Stimulated activated memory B cell treated with anti-CD40 and anti-IgM and Interleukin-4, amounts not matched to agents 10 μg/mL and 1 μg/mL and 100 μg/mL, for 72 hours (primary cell): ENCODE measurements at regions not wholly inside any gene's neighbourhood (a gene's known extent, or its start where the extent isn't known, plus 50 kb on each side); places are given as distances from the start of the nearest gene placed in this dataset.

Source experiments
- ATAC-seq: fragments of 150-1000 bp; cut with Tn5 transposase; 2 replicates; pipeline ENCODE4 v1.10.0; 2021
- H3K27ac Mint-ChIP-seq: one replicate; pipeline ENCODE4 v1.8.0; 2022; ENCODE audit warnings: mild to moderate bottlenecking, mixed read lengths
- H3K27me3 Mint-ChIP-seq: one replicate; pipeline ENCODE4 v1.8.0; 2022; ENCODE audit warnings: mixed read lengths
- H3K36me3 Mint-ChIP-seq: one replicate; pipeline ENCODE4 v1.8.0; 2022; ENCODE audit warnings: mixed read lengths
- H3K4me1 Mint-ChIP-seq: one replicate; pipeline ENCODE4 v1.8.0; 2022; ENCODE audit warnings: mixed read lengths
- H3K4me3 Mint-ChIP-seq: one replicate; pipeline ENCODE4 v1.8.0; 2022; ENCODE audit warnings: mild to moderate bottlenecking, moderate library complexity, mixed read lengths
- H3K9me3 Mint-ChIP-seq: one replicate; pipeline ENCODE4 v1.8.0; 2022; ENCODE audit warnings: mixed read lengths

DNA sequence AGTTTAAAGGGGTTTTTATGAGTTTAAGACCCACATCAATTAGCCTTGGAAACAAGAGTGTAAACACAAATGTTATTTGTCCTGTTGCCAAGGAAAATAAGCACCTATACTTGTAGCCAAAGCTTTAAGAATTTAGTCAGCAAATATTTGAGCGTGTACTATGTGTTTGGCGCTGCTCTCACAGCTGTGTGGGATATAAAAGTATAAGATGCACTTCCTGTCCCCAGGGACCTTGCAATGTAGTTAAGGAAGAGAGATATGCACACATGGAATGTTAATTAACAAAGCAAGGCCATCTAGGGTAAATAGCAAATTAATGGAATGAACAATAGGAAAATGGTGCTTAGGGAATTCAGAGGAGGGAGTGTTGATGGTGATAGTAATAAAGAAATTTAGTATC is 134.9 kb upstream of the SRRM4 start:
- peaks cover 6% of the 10 kb centered on the region for H3K27me3 Mint-ChIP-seq
- no peak overlapping the region for H3K4me3 Mint-ChIP-seq

DNA sequence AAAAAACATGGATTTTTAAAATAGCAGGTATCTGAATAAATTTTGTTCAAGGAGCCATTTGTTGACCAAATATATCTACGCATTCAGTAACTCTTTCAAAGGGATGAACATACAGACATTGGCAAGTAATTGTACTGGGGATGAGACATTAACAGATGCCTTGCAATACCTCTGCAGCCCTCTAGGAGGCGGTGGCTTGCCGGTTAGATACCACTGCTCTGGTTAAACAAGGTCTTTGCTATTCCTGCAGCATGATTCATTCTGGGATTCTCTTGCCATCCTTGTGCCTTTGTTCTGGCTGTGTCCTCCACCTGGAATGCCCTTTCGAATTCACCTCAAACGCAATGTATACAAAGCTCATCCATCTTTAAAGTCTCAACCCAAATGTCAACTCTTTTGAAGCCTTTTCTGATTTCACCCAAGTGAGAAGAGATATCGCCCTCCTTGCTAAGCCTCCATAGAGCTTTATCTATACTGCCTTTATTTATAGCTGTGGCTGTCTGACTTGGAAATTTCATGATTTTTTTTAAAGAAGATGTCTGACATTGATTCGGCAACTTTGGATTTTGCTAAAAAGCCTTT is 131.0 kb upstream of the SRRM4 start:
- H3K4me1 Mint-ChIP-seq: no peaks in the 10 kb centered on the region

More for the DNA sequence above, 134.9 kb upstream of the SRRM4 start:
- H3K36me3 Mint-ChIP-seq: no peaks in the 10 kb centered on the region
- no peaks in the 10 kb centered on the region for H3K9me3 Mint-ChIP-seq
- H3K27ac Mint-ChIP-seq: no peak overlapping the region
- no peak for ATAC-seq
- no peaks in the 10 kb centered on the region for H3K4me1 Mint-ChIP-seq

DNA sequence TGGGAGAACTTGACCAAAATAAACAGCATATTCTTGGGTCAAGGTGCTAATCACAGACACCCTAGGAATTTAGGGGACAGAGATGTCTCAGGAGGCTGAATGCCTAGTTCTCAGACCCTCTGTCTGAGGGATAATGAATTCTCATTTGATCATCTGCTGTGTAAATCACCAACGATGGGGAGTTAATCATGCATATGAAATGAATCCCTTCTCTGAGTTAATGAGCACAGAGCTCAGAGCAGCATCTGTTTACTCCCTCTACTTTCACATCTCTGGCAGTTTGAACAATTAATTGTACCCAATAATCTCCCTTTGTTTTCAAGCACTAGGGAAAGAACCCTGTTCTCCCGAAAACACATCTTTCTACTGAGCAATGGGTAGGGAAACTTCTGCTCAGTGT is 129.4 kb upstream of the SRRM4 start:
- Mint-ChIP-seq H3K9me3 (peaks cover 2% of the 10 kb centered on the region), H3K4me3 (no peak overlapping the region), H3K4me1 (no peaks in the 10 kb centered on the region), H3K27me3 (peaks cover 15% of the 10 kb centered on the region), H3K36me3 (no peaks in the 10 kb centered on the region), H3K27ac (no peak overlapping the region)
- ATAC-seq: no peak

More for the DNA sequence above, 131.0 kb upstream of the SRRM4 start:
- ATAC-seq: no peak
- Mint-ChIP-seq H3K27me3 (peaks cover 15% of the 10 kb centered on the region), H3K27ac (no peak overlapping the region), H3K36me3 (no peaks in the 10 kb centered on the region), H3K9me3 (peaks cover 2% of the 10 kb centered on the region), H3K4me3 (no peak overlapping the region)

- Mint-ChIP-seq H3K36me3 (no peaks in the 10 kb centered on the region), H3K4me3 (no peak overlapping the region), H3K4me1 (no peaks in the 10 kb centered on the region), H3K27ac (no peak overlapping the region), H3K9me3 (peaks cover 2% of the 10 kb centered on the region), H3K27me3 (peaks cover 8% of the 10 kb centered on the region)
- no peak for ATAC-seq
Observed at GRCh38 chr12:118853634-118854033, 127.7 kb upstream of the SRRM4 start.

DNA sequence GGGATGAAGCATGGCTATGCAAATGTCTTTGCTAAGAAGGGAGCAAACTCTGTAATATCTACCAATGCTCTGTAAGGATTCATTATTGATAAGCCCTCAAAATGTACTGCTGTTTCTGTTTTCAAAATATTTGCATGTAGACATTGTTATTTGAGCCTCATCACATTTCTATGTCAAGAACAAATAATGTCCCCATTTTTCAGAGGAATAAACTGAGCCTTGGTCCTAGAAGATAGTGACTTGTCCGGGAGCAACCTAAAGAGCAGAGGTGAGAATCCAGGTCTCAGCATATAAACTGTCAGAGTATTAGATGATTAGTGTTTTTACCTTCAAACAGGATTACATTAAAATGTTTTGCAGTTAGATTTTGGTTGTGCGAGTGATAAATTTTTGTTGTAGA is 125.5 kb upstream of the SRRM4 start:
- Mint-ChIP-seq H3K4me1 (no peaks in the 10 kb centered on the region), H3K27me3 (peaks cover 8% of the 10 kb centered on the region), H3K4me3 (no peak overlapping the region), H3K36me3 (no peaks in the 10 kb centered on the region), H3K9me3 (peaks cover 2% of the 10 kb centered on the region), H3K27ac (no peak overlapping the region)
- no peak for ATAC-seq

GRCh38 chr12:118866346-118866745 is 115.0 kb upstream of the SRRM4 start:
- H3K27me3 Mint-ChIP-seq: no peaks in the 10 kb centered on the region
- no peaks in the 10 kb centered on the region for H3K4me1 Mint-ChIP-seq
- no peaks in the 10 kb centered on the region for H3K9me3 Mint-ChIP-seq
- no peaks in the 10 kb centered on the region for H3K36me3 Mint-ChIP-seq
- no peak overlapping the region for H3K4me3 Mint-ChIP-seq
- no peak overlapping the region for H3K27ac Mint-ChIP-seq
- no peak for ATAC-seq

DNA sequence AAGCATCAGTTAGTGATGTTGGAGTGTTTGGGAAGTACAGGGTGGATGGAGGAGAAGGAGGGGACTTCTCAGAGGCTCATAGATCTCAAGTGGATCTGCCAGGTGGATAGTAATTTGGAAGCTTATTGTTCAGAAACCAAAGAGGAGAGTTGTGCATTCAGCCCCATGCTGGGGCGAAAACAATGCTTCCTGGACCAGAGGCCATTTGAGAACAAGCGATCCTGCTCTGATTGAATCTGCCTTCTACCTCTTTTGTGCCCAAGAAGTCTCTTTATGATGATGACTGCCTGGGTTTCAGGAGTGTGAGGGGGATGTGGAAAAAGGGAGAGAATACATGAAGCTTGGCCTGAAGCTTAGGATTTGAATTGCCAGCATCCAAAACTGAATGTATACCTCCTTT is 110.8 kb upstream of the SRRM4 start:
- no peaks in the 10 kb centered on the region for H3K36me3 Mint-ChIP-seq
- H3K27me3 Mint-ChIP-seq: no peaks in the 10 kb centered on the region
- no peak overlapping the region for H3K4me3 Mint-ChIP-seq
- no peaks in the 10 kb centered on the region for H3K4me1 Mint-ChIP-seq
- peaks cover 3% of the 10 kb centered on the region for H3K9me3 Mint-ChIP-seq
- ATAC-seq: no peak
- H3K27ac Mint-ChIP-seq: no peak overlapping the region

DNA sequence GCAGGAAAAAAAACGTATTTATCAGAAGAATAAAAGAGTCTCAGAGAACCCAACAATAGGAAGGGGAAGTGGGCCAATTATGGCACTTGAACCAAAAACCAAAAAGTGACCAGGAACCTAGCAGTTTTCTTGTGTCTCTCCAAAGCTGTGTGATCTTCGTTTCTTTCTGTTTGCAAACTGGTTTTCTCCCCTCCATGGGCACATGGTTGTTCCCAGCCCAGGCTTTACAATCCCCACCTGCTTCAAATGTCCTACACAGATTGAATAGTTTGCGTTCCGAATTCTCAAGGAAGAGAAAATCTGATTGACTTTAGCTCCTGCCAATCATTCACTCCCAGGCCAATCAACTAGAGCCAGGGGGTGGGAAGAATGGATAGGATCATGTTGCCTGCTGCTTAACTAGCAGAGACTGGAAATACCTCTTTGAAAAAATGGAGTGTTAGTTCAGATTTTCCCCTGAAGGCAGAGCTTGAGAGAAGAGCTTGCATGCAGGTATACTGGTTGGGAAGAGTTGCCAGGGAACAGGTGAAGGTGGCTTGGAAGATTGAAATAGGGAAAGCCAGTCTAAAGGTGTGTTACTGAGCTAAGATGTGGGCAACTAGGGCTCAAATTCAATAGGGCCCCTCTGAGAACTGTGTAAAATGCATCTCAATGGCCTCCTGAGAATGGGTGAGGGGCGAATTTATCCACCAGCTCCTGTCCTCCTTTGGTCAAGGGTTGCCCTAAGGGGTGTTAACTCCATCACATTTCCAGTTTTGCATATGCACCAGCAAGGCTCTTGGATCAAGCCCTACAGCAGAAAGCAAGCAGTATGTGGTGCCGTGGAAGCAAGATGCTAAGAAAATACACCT is 106.4 kb upstream of the SRRM4 start:
- Mint-ChIP-seq H3K4me1 (no peaks in the 10 kb centered on the region), H3K9me3 (peaks cover 3% of the 10 kb centered on the region), H3K36me3 (no peaks in the 10 kb centered on the region), H3K4me3 (no peak overlapping the region), H3K27me3 (no peaks in the 10 kb centered on the region), H3K27ac (no peak overlapping the region)
- no peak for ATAC-seq

GRCh38 chr12:118880720-118881493 is 100.4 kb upstream of the SRRM4 start:
- H3K36me3 Mint-ChIP-seq: no peaks in the 10 kb centered on the region
- no peak overlapping the region for H3K4me3 Mint-ChIP-seq
- peaks cover 5% of the 10 kb centered on the region for H3K9me3 Mint-ChIP-seq
- no peaks in the 10 kb centered on the region for H3K4me1 Mint-ChIP-seq
- no peaks in the 10 kb centered on the region for H3K27me3 Mint-ChIP-seq
- ATAC-seq: no peak
- H3K27ac Mint-ChIP-seq: no peak overlapping the region

DNA sequence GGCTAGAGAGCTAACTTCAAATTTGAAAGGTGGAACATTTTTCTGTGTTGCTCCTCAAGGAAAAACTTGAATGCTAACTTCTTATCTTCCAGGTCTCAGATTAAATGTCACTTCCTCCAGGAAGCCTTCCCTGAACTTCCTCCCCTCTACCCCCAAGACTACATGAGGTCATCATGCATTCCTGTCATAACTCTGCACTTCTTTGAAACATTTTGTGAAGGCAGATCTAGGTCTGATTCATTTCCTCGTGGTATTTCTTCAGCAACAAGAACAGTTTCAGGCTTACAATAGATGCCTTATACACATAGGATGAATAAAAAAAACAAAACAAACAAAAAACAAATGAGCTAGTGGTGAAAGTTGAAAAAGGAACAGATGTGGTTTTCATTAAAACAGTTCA is 97.1 kb upstream of the SRRM4 start:
- Mint-ChIP-seq H3K36me3 (no peaks in the 10 kb centered on the region), H3K27ac (no peak overlapping the region), H3K4me3 (no peak overlapping the region), H3K9me3 (peaks cover 5% of the 10 kb centered on the region), H3K27me3 (no peaks in the 10 kb centered on the region), H3K4me1 (no peaks in the 10 kb centered on the region)
- no peak for ATAC-seq

DNA sequence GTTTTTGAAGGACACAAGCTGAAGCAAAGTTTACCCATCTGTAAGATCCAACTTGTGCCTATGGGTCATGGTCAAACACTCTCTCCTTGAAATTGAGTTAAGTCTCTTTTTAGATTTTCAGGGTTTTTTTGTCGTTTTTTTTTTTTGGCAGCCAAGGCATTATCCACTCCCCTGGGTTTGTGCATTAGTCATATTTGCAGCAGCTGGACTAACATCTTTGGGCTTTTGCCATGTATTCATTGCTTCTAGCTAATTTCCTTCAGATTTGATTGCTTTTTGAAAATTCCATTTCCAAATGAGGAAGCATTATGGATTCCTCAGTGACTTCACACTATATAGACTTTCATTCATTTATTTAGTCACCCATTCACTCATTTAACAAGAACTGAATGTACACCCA is 80.3 kb upstream of the SRRM4 start:
- no peak for ATAC-seq
- Mint-ChIP-seq H3K4me1 (no peaks in the 10 kb centered on the region), H3K27me3 (no peaks in the 10 kb centered on the region), H3K36me3 (no peaks in the 10 kb centered on the region), H3K4me3 (no peak overlapping the region), H3K9me3 (peaks cover 8% of the 10 kb centered on the region), H3K27ac (no peak overlapping the region)

DNA sequence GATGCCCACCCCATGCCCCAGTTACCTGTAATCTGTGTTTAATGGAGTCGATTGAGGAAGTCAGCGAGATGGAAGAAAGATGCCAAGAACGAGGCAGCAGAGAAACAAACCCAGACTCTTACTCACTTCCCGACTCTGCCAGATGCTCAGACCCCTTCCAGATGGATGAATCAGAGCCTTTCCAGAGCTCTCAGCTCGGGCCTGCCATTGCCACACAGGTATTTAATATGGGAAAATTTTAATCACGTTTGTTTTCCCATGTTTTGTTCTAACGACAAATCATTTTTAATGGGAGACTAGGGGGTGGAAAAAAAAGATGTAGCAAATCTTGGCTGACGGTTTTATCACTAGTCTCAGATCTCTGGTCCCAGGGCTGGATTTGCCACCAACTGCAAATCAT is 72.5 kb upstream of the SRRM4 start:
- H3K27ac Mint-ChIP-seq: no peak overlapping the region
- no peak overlapping the region for H3K4me3 Mint-ChIP-seq
- H3K4me1 Mint-ChIP-seq: no peaks in the 10 kb centered on the region
- no peaks in the 10 kb centered on the region for H3K36me3 Mint-ChIP-seq
- no peaks in the 10 kb centered on the region for H3K27me3 Mint-ChIP-seq
- H3K9me3 Mint-ChIP-seq: peaks cover 5% of the 10 kb centered on the region
- no peak for ATAC-seq

DNA sequence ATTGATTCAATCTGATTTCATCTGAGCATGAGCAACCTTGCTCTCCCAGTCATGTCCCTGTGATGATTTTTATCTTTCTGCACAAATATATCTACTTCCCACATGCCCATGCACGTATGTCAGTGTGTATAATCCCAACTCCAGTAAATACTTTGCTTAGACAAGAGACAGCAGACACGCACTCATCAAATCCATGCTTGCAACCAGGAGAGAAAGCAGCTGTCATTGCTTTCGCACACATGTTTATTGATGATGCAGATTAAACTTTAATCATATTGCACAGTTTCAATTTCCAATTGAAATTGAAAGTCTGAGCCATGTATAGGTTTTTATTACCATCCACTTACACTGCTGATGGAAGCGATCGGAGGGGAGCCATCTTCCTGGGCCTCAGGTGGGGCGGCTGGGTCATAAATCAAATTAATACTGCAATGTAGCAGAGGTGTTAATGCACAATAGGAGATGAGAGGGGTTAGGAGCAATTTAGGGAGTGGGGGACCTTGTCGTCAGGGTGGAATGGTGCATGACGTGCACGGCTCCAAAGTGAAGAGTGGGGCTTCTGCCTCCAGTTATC is 68.6 kb upstream of the SRRM4 start:
- no peaks in the 10 kb centered on the region for H3K9me3 Mint-ChIP-seq
- no peaks in the 10 kb centered on the region for H3K27me3 Mint-ChIP-seq
- no peak overlapping the region for H3K27ac Mint-ChIP-seq
- no peak for ATAC-seq
- H3K4me1 Mint-ChIP-seq: no peaks in the 10 kb centered on the region
- H3K4me3 Mint-ChIP-seq: no peak overlapping the region
- no peaks in the 10 kb centered on the region for H3K36me3 Mint-ChIP-seq

- Mint-ChIP-seq H3K4me3 (no peak overlapping the region), H3K27ac (no peak overlapping the region), H3K27me3 (no peaks in the 10 kb centered on the region), H3K4me1 (no peaks in the 10 kb centered on the region), H3K36me3 (no peaks in the 10 kb centered on the region), H3K9me3 (no peaks in the 10 kb centered on the region)
- no peak for ATAC-seq
Observed at GRCh38 chr12:118921761-118922160, 59.6 kb upstream of the SRRM4 start.

DNA sequence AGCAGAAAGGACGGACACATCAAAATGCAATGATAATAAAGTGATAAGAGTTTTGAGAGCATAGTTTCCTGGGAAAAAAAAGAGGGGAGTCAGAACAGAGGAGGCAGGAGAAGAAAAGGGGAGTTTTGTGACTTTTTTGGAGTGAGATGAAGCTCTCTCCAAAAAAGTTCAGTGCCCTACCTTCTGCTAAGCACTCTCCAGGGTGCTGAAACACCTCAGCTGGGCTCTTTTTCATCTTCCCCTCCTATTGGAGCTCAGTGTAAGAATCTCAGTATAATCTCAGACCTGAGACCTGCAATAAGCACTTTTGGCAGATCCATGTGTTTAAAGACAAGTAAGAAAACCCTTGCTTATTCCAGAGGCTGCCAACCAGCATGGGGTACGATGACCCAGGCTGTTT is 58.9 kb upstream of the SRRM4 start:
- Mint-ChIP-seq H3K4me3 (no peak overlapping the region), H3K27me3 (peaks cover 4% of the 10 kb centered on the region), H3K36me3 (no peaks in the 10 kb centered on the region), H3K9me3 (no peaks in the 10 kb centered on the region), H3K27ac (no peak overlapping the region), H3K4me1 (no peaks in the 10 kb centered on the region)
- ATAC-seq: no peak
